ENCODE measurements at regions not wholly inside any gene's neighbourhood (a gene's known extent, or its start where the extent isn't known, plus 50 kb on each side); places are given as distances from the start of the nearest gene placed in this dataset.

GRCh38 chr22:49531368-49531791 lies 296.3 kb downstream of the BRD1 start:
- no peak for TF ChIP-seq CTCF (IDR thresholded peaks at IDR 0.05)
- no peak for TF ChIP-seq EZH2 (IDR thresholded peaks at IDR 0.05; ENCODE audit: borderline replicate concordance, insufficient read depth, low read depth, low read length, poor library complexity, severe bottlenecking)
